HepG2 (cell line): ENCODE measurements at regions not wholly inside any gene's neighbourhood (a gene's known extent, or its start where the extent isn't known, plus 50 kb on each side); places are given as distances from the start of the nearest gene placed in this dataset.

Experiments
- ATAC-seq: fragments of 200-7000 bp; cut with Tn5 transposase; 3 replicates; pipeline ENCODE4 v1.9.1; 2020; ENCODE audit warnings: mild to moderate bottlenecking, moderate library complexity
- BruUV-seq: library from RNA; stranded (reverse); fragments of 400-500 nt; replicated peaks from 2 replicates; lab custom pipeline; 2021; lab: Mats Ljungman, UMichigan
- CTCF ChIA-PET: fragments of 300-600 bp; formaldehyde crosslinking; extraction: SDS; loops from one replicate; lab custom pipeline; 2021; ENCODE audit warnings: low total read pairs, inconsistent platforms, low intra/inter-chr PET ratio; lab: Yijun Ruan, JAX
- POLR2A ChIA-PET: fragments of 350-600 bp; sonication (Branson Sonifier 250); formaldehyde crosslinking; loops from one replicate; lab custom pipeline; 2020; ENCODE audit warnings: antibody characterized with exemption, inconsistent platforms; lab: Yijun Ruan, JAX
- DNase-seq: peaks from one replicate; pipeline ENCODE4 v3.0.0-alpha.2; 2015; ENCODE audit warnings: low spot score
- FAIRE-seq: peaks from 3 replicates; lab custom pipeline; 2011; peaks lifted over from hg19 to GRCh38; lab: Jason Lieb, UNC
- H2AFZ ChIP-seq: one replicate; pipeline ENCODE4 v1.6.1; 2011; ENCODE audit warnings: low read length, inconsistent platforms
- H3K27ac ChIP-seq: fragments of 300-600 bp; 3 replicates; pipeline ENCODE4 v1.8.0; 2011; ENCODE audit warnings: mixed run types, mild to moderate bottlenecking, mixed read lengths, low read length, inconsistent platforms; ENCODE audit not compliant: insufficient read depth; ENCODE audit errors: extremely low read length
- H3K27me3 ChIP-seq, 2 experiments: fragments of 200-600 bp in 1 of 2; 2 replicates in 1 of 2; 3 replicates in 1 of 2; pipeline versions ENCODE4 v1.6.0 to v1.8.0; 2011; ENCODE audit warnings: low read length in 2 of 2, mild to moderate bottlenecking in 2 of 2, moderate library complexity in 2 of 2, inconsistent platforms in 1 of 2; ENCODE audit not compliant: insufficient read depth in 2 of 2, control insufficient read depth in 1 of 2
- H3K36me3 ChIP-seq, 2 experiments: fragments of 200-600 bp in 1 of 2; replicated peaks in 1 of 2; 2 replicates in 1 of 2; 3 replicates in 1 of 2; pipeline versions ENCODE4 v1.5.1 to v1.8.0; 2011; ENCODE audit warnings: low read length in 2 of 2, inconsistent platforms in 1 of 2; ENCODE audit not compliant: insufficient read depth in 2 of 2, control insufficient read depth in 1 of 2
- H3K4me1 ChIP-seq: 2 replicates; pipeline ENCODE4 v1.5.1; 2012; ENCODE audit warnings: low read length, inconsistent platforms; ENCODE audit not compliant: insufficient read depth
- H3K4me2 ChIP-seq: 2 replicates; pipeline ENCODE4 v1.6.0; 2011; ENCODE audit warnings: low read depth, low read length, inconsistent platforms
- H3K4me3 ChIP-seq, 3 experiments: fragments of 200-600 bp in 1 of 3; sonication (generic), shearing (Covaris generic) in 1 of 3; replicated peaks in 1 of 3; 2 replicates each; pipeline ENCODE4 v1.5.1; 2011 to 2016; ENCODE audit warnings: low read length in 3 of 3, inconsistent platforms in 2 of 3, low read depth in 2 of 3, mild to moderate bottlenecking in 2 of 3, control low read depth in 1 of 3, mixed read lengths in 1 of 3; ENCODE audit not compliant: insufficient read depth in 1 of 3
- H3K79me2 ChIP-seq: one replicate; pipeline ENCODE4 v1.6.1; 2011; ENCODE audit warnings: low read length, inconsistent platforms; ENCODE audit not compliant: insufficient read depth
- H3K9ac ChIP-seq: 2 replicates; pipeline ENCODE4 v1.6.0; 2011; ENCODE audit warnings: mild to moderate bottlenecking, low read depth, low read length, inconsistent platforms; ENCODE audit not compliant: insufficient read depth
- H3K9me3 ChIP-seq: 2 replicates; pipeline ENCODE4 v1.5.1; 2012; ENCODE audit warnings: mild to moderate bottlenecking, low read length
- H4K20me1 ChIP-seq: 2 replicates; pipeline ENCODE4 v1.6.0; 2011; ENCODE audit warnings: inconsistent platforms, mild to moderate bottlenecking, low read length, moderate library complexity; ENCODE audit not compliant: insufficient read depth
- CAMTA2 ChIP-seq: sonication (generic); formaldehyde crosslinking; IDR thresholded peaks from 2 replicates; pipeline ENCODE4 v1.4.0; 2020; ENCODE audit warnings: mild to moderate bottlenecking, missing genetic modification reagents, borderline replicate concordance
- EZH2 ChIP-seq: conservative IDR thresholded peaks from 2 replicates; pipeline ENCODE4 v1.6.1; 2012; ENCODE audit warnings: mild to moderate bottlenecking, low read depth, low read length, moderate library complexity
- GFI1 ChIP-seq: sonication (generic); formaldehyde crosslinking; IDR thresholded peaks from 2 replicates; pipeline ENCODE4 v1.5.0; 2020; ENCODE audit warnings: missing genetic modification reagents, mild to moderate bottlenecking, borderline replicate concordance
- IKZF4 ChIP-seq: sonication (generic); formaldehyde crosslinking; IDR thresholded peaks from 2 replicates; pipeline ENCODE4 v1.5.1; 2020; ENCODE audit warnings: borderline replicate concordance, mild to moderate bottlenecking, low read depth, missing genetic modification reagents; ENCODE audit errors: not compliant biosample characterization
- MEIS2 ChIP-seq: sonication (generic); formaldehyde crosslinking; IDR thresholded peaks from 2 replicates; pipeline ENCODE4 v1.9.0; 2021; ENCODE audit warnings: mild to moderate bottlenecking, missing genetic modification reagents
- NR2F1 ChIP-seq, 2 experiments: fragments of 450-650 bp in 1 of 2; formaldehyde crosslinking in 1 of 2; IDR thresholded peaks; 2 replicates each; pipeline versions ENCODE4 v1.5.0 to v1.6.1; 2016 to 2020; ENCODE audit warnings: mild to moderate bottlenecking in 1 of 2, missing compliant biosample characterization in 1 of 2, missing genetic modification reagents in 1 of 2, moderate library complexity in 1 of 2
- SOX6 ChIP-seq, 2 experiments: fragments of 450-650 bp in 1 of 2; sonication (generic) in 1 of 2; formaldehyde crosslinking in 1 of 2; IDR thresholded peaks; 2 replicates each; pipeline versions ENCODE4 v1.4.0 to v1.6.1; 2017 to 2020; ENCODE audit warnings: antibody characterized with exemption in 1 of 2, mild to moderate bottlenecking in 1 of 2, missing genetic modification reagents in 1 of 2
- ZFP41 ChIP-seq: sonication (generic); formaldehyde crosslinking; IDR thresholded peaks from 2 replicates; pipeline ENCODE4 v1.4.0; 2020; ENCODE audit warnings: mild to moderate bottlenecking, missing genetic modification reagents, borderline replicate concordance
- ZIK1 ChIP-seq: sonication (generic); formaldehyde crosslinking; IDR thresholded peaks from 2 replicates; pipeline ENCODE4 v1.5.0; 2020; ENCODE audit warnings: mild to moderate bottlenecking, low read depth, missing genetic modification reagents, borderline replicate concordance
- ZNF292 ChIP-seq: sonication (generic); formaldehyde crosslinking; IDR thresholded peaks from 2 replicates; pipeline ENCODE4 v1.8.1; 2022; ENCODE audit warnings: mild to moderate bottlenecking, low read depth, missing genetic modification reagents, borderline replicate concordance
- ZNF468 ChIP-seq: sonication (generic); formaldehyde crosslinking; IDR thresholded peaks from 2 replicates; pipeline ENCODE4 v1.8.0; 2022; ENCODE audit warnings: mild to moderate bottlenecking, moderate library complexity, missing genetic modification reagents
- ZNF564 ChIP-seq: sonication (generic); formaldehyde crosslinking; IDR thresholded peaks from 2 replicates; pipeline ENCODE4 v1.8.1; 2023; ENCODE audit warnings: mild to moderate bottlenecking, missing genetic modification reagents
- ZNF7 ChIP-seq: IDR thresholded peaks from 2 replicates; pipeline ENCODE4 v1.6.1; 2016; ENCODE audit warnings: missing biosample characterization, missing genetic modification reagents
- ZSCAN22 ChIP-seq: sonication (generic); formaldehyde crosslinking; IDR thresholded peaks from 2 replicates; pipeline ENCODE4 v1.4.0; 2020; ENCODE audit warnings: mild to moderate bottlenecking, missing genetic modification reagents
- WGBS: methylation state at CpG from one replicate; pipeline ENCODE4 v1.1.6; 2017; ENCODE audit warnings: low lambda C conversion rate; 5-methylcytosine and 5-hydroxymethylcytosine counted together
- in situ Hi-C: cut with HindIII; loops from 2 replicates; pipeline ENCODE4 v1.10.0; 2017; ENCODE audit warnings: low pct_unique_long_range_greater_than_20kb; ENCODE audit not compliant: extremely low pct_ligation_motif_present
- intact Hi-C: fragments of 100-400 bp; cut with micrococcal nuclease; formaldehyde crosslinking; loops from one replicate; pipeline ENCODE4 v1.10.0; 2022; ENCODE audit not compliant: unreplicated experiment
- TF ChIP-seq, protein P1 (sequence below): sonication (generic); formaldehyde crosslinking; IDR thresholded peaks from 2 replicates; pipeline ENCODE4 v1.4.0; 2020; ENCODE audit warnings: missing genetic modification reagents, borderline replicate concordance
- TF ChIP-seq, protein P2 (sequence below): sonication (generic); formaldehyde crosslinking; IDR thresholded peaks from 2 replicates; pipeline ENCODE4 v1.4.0; 2020; ENCODE audit warnings: missing genetic modification reagents

DNA sequence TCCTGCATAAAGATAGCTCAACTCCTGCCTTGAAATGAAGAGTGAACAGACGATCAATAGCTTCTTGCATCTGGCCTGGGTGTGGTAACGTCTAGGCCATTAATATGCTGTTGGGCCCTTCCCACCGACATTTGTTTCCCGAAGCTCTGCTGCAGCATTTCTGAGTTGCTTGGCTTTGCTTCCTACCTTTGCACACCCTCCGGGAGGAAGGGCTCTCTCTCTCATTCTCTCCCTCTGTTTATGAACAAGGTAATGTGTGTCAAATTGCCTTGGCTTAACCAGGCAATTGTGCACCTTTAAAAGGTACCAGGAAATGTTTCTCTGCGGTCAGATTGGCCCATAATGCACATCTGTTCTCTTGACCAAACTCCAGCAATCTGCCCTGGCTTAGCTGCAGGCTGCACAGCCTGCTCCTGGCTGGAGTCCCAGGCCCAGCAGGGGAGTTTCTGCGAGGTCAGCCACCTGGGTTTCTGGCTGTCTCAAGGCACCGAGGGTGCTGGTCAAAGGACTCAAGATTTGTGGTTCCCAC, 223.7 kb downstream of the SNX10 start (continued):
- TF ChIP-seq ZFP41 (CRISPR knock-in tag), result no peak
- no peak for TF ChIP-seq CAMTA2 (CRISPR knock-in tag)
- no peak for TF ChIP-seq ZNF7 (CRISPR knock-in tag)

DNA sequence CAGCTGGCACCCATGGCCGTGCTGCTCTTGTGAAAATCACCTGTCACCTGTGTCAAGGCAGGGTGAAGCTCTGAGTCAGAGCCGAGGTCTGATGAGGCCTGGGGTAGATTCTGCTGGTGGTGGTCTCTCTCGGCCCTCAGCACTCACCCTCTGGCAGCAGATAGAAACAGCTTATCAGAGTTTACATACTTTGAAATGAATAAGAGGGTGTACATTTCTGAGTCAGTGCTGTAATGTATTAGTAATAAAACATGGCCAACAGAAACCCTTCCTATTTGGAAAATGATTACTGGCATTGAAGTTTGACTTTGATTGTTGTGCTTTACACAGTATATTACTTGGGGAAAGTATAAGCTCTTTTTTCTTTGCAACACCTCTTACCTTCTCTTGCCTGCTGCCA, 228.8 kb downstream of the SNX10 start:
- intact Hi-C loops, result no loop called here

More for the DNA sequence above, 228.8 kb downstream of the SNX10 start:
- 0% methylated on average over 3 of the region's 3 CpGs for WGBS
- Histone ChIP-seq H2AFZ (no peak overlapping the region), H3K79me2 (no peaks in the 10 kb centered on the region), H3K9ac (no peak overlapping the region), H3K36me3 (no peaks in the 10 kb centered on the region), H3K4me3 (no peak overlapping the region), H3K9me3 (no peaks in the 10 kb centered on the region), H3K4me1 (no peaks in the 10 kb centered on the region), H3K27me3 (peaks cover 2 to 31% of the 10 kb centered on the region in 2 experiments; a peak in 3 of 5 replicates), H3K27ac (no peak overlapping the region), H4K20me1 (no peaks in the 10 kb centered on the region), H3K4me2 (no peak overlapping the region)
- no peak for FAIRE-seq
- TF ChIP-seq ZSCAN22 (CRISPR knock-in tag) (no peak), EZH2 (no peak), ZIK1 (CRISPR knock-in tag) (no peak), GFI1 (no peak), ZNF468 (CRISPR knock-in tag) (no peak), IKZF4 (CRISPR knock-in tag) (no peak), SOX6 (IDR thresholded peaks at IDR 0.05) (no peak), SOX6 (CRISPR knock-in tag; IDR thresholded peaks at IDR 0.05) (no peak), NR2F1 (CRISPR knock-in tag; IDR thresholded peaks at IDR 0.05) (no peak), ZNF292 (no peak), MEIS2 (CRISPR knock-in tag) (no peak), ZNF564 (CRISPR knock-in tag) (no peak)
- TF ChIP-seq, protein P1, sequence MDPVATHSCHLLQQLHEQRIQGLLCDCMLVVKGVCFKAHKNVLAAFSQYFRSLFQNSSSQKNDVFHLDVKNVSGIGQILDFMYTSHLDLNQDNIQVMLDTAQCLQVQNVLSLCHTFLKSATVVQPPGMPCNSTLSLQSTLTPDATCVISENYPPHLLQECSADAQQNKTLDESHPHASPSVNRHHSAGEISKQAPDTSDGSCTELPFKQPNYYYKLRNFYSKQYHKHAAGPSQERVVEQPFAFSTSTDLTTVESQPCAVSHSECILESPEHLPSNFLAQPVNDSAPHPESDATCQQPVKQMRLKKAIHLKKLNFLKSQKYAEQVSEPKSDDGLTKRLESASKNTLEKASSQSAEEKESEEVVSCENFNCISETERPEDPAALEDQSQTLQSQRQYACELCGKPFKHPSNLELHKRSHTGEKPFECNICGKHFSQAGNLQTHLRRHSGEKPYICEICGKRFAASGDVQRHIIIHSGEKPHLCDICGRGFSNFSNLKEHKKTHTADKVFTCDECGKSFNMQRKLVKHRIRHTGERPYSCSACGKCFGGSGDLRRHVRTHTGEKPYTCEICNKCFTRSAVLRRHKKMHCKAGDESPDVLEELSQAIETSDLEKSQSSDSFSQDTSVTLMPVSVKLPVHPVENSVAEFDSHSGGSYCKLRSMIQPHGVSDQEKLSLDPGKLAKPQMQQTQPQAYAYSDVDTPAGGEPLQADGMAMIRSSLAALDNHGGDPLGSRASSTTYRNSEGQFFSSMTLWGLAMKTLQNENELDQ (CRISPR knock-in tag), result no peak
- TF ChIP-seq, protein P2, sequence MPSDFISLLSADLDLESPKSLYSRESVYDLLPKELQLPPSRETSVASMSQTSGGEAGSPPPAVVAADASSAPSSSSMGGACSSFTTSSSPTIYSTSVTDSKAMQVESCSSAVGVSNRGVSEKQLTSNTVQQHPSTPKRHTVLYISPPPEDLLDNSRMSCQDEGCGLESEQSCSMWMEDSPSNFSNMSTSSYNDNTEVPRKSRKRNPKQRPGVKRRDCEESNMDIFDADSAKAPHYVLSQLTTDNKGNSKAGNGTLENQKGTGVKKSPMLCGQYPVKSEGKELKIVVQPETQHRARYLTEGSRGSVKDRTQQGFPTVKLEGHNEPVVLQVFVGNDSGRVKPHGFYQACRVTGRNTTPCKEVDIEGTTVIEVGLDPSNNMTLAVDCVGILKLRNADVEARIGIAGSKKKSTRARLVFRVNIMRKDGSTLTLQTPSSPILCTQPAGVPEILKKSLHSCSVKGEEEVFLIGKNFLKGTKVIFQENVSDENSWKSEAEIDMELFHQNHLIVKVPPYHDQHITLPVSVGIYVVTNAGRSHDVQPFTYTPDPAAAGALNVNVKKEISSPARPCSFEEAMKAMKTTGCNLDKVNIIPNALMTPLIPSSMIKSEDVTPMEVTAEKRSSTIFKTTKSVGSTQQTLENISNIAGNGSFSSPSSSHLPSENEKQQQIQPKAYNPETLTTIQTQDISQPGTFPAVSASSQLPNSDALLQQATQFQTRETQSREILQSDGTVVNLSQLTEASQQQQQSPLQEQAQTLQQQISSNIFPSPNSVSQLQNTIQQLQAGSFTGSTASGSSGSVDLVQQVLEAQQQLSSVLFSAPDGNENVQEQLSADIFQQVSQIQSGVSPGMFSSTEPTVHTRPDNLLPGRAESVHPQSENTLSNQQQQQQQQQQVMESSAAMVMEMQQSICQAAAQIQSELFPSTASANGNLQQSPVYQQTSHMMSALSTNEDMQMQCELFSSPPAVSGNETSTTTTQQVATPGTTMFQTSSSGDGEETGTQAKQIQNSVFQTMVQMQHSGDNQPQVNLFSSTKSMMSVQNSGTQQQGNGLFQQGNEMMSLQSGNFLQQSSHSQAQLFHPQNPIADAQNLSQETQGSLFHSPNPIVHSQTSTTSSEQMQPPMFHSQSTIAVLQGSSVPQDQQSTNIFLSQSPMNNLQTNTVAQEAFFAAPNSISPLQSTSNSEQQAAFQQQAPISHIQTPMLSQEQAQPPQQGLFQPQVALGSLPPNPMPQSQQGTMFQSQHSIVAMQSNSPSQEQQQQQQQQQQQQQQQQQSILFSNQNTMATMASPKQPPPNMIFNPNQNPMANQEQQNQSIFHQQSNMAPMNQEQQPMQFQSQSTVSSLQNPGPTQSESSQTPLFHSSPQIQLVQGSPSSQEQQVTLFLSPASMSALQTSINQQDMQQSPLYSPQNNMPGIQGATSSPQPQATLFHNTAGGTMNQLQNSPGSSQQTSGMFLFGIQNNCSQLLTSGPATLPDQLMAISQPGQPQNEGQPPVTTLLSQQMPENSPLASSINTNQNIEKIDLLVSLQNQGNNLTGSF (CRISPR knock-in tag), result no peak
- in situ Hi-C loops, result loop anchor here (25.0 kb wide), 1 partner anchor 258 kb away; no protein-coding TSS in a partner anchor
- POLR2A ChIA-PET, result no interaction called here
- no peak for DNase-seq
- no peak for ATAC-seq
- CTCF ChIA-PET, result no interaction called here
- no TSS peak for BruUV-seq
